ENCODE measurements at regions not wholly inside any gene's neighbourhood (a gene's known extent, or its start where the extent isn't known, plus 50 kb on each side); places are given as distances from the start of the nearest gene placed in this dataset.

DNA sequence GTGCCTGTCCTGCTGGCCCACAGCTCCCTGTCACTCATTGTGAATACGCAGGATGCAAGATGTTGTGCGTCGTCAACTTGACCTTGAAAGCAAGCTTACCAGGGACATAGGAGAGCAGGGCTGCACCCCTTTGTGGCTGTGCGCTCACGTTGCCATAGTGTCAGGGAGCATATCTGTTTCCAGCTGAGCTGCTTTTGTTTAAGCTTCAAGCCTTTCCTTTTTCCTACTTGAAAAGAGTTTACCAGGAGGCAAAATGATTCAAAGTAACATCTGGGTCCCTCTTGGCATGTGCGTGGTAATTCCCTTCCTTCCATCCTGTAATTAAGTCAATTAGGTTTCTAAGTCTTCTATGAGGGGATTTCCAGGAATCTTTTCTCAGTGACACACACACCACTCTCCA, 537.1 kb downstream of the AJAP1 start:
- H3K9me3 ChIP-seq: no peaks in the 10 kb centered on the region
- TF ChIP-seq, protein P1, sequence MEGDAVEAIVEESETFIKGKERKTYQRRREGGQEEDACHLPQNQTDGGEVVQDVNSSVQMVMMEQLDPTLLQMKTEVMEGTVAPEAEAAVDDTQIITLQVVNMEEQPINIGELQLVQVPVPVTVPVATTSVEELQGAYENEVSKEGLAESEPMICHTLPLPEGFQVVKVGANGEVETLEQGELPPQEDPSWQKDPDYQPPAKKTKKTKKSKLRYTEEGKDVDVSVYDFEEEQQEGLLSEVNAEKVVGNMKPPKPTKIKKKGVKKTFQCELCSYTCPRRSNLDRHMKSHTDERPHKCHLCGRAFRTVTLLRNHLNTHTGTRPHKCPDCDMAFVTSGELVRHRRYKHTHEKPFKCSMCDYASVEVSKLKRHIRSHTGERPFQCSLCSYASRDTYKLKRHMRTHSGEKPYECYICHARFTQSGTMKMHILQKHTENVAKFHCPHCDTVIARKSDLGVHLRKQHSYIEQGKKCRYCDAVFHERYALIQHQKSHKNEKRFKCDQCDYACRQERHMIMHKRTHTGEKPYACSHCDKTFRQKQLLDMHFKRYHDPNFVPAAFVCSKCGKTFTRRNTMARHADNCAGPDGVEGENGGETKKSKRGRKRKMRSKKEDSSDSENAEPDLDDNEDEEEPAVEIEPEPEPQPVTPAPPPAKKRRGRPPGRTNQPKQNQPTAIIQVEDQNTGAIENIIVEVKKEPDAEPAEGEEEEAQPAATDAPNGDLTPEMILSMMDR (IDR thresholded peaks at IDR 0.05): no peak
- H3K4me1 ChIP-seq: no peaks in the 10 kb centered on the region
- no peak overlapping the region for H3K27ac ChIP-seq
- no peak for DNase-seq
- no peak for ATAC-seq
- H3K27me3 ChIP-seq: peaks cover 0 to 36% (median 10%) of the 10 kb centered on the region in 7 donors
- WGBS, 2 donors: 59 to 74% methylated on average over 6 of the region's 6 CpGs
- no peaks in the 10 kb centered on the region for H3K36me3 ChIP-seq
- intact Hi-C loops (cut with DNase I): no loop called here
- no peak overlapping the region for H3K4me3 ChIP-seq

DNA sequence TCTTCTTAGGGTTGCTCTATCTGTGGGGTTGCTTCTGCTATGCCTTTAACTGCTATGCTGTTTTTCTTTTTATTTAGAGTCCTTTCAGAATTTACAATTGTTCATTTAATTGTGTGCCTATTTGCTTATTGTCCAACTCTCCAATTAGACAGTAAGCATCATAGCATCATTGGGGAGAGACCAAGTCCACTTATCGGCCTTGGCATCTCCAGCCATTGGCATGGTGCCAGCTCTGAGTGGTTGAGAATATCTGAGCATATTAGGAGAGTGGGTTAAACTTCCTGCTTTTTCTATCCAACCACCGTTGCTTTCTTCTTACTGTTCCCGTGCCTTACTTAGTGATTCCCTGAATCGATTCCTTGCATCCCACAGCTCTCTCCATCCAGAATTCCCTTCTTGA, 535.0 kb downstream of the AJAP1 start:
- DNase-seq: no peak
- no peak for ATAC-seq
- WGBS, 2 donors: 76 to 78% methylated on average over 4 of the region's 4 CpGs
- Histone ChIP-seq H3K4me1 (no peaks in the 10 kb centered on the region), H3K4me3 (no peak overlapping the region), H3K9me3 (no peaks in the 10 kb centered on the region), H3K27me3 (peaks cover 0 to 48% (median 12%) of the 10 kb centered on the region in 7 donors), H3K27ac (no peak overlapping the region), H3K36me3 (no peaks in the 10 kb centered on the region)
- TF ChIP-seq, protein P1 (IDR thresholded peaks at IDR 0.05): no peak
- intact Hi-C loops (cut with DNase I): no loop called here

DNA sequence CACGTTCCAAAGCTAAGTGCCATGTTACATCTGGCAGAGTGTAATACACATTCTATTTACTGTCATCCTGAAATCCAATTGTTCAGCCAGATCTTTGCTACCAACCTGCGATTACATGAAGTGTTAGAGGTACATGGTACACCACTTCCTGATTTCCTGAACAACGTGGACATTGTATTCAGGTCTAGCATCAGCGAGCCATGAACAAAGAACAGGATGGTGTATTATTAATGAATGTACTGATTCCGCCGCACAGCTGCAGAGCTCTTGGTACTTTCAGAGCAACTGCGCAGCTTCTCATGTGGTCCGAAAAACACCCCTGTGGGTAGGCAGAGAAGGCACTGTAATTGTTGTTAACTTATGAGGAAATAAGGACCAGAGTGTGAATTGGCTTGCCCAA, 511.4 kb downstream of the AJAP1 start:
- no peaks in the 10 kb centered on the region for H3K4me1 ChIP-seq
- peaks cover 0 to 6% (median 0%) of the 10 kb centered on the region in 11 donors for H3K9me3 ChIP-seq
- WGBS, 2 donors: 78 to 84% methylated on average over 8 of the region's 8 CpGs
- intact Hi-C loops (cut with DNase I): no loop called here
- peaks cover 0 to 33% (median 5%) of the 10 kb centered on the region in 7 donors for H3K27me3 ChIP-seq
- no peak overlapping the region for H3K4me3 ChIP-seq
- ATAC-seq (no peak), DNase-seq (no peak)
- H3K36me3 ChIP-seq: no peaks in the 10 kb centered on the region
- TF ChIP-seq, protein P1 (IDR thresholded peaks at IDR 0.05): no peak
- no peak overlapping the region for H3K27ac ChIP-seq

DNA sequence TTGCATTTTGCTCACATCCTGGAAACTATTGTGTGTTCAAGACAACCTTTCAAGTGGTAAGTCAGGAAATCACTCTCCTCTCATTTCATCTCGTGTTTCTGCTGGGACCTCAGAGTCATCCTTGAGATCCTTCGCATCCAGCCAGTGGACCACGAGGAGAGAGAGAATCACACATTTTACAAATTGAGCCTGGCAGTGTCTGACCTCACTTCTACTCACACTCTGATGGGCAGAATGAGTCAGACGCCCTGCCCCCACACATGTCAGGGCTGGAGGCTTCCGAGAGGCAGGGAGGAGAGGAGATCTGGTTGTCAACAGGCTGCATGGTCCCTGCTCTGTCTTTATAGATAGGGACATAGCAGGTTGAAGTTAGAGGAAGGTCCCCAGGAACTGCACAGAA, 509.7 kb downstream of the AJAP1 start:
- no peak overlapping the region for H3K4me3 ChIP-seq
- H3K27ac ChIP-seq: no peak overlapping the region
- ATAC-seq: no peak
- DNase-seq: no peak
- peaks cover 0 to 33% (median 5%) of the 10 kb centered on the region in 7 donors for H3K27me3 ChIP-seq
- 52 to 57% methylated on average over 5 of the region's 5 CpGs for WGBS, 2 donors
- no peaks in the 10 kb centered on the region for H3K36me3 ChIP-seq
- TF ChIP-seq, protein P1 (IDR thresholded peaks at IDR 0.05): no peak
- H3K4me1 ChIP-seq: no peaks in the 10 kb centered on the region
- intact Hi-C loops (cut with DNase I): no loop called here
- peaks cover 0 to under 1% (median 0%) of the 10 kb centered on the region in 11 donors for H3K9me3 ChIP-seq

All from heart right ventricle (tissue), 16 donors.